CD4-positive, alpha-beta T cell (primary cell): ENCODE measurements at regions not wholly inside any gene's neighbourhood (a gene's known extent, or its start where the extent isn't known, plus 50 kb on each side); places are given as distances from the start of the nearest gene placed in this dataset.

Experiments used
- ATAC-seq: fragments of 200-7000 bp; cut with Tn5 transposase; one replicate; pipeline ENCODE4 v1.10.0; 2022; ENCODE audit warnings: mild to moderate bottlenecking; ENCODE audit not compliant: poor library complexity
- CTCF ChIA-PET: fragments of 350-600 bp; sonication (Branson Sonifier 250); formaldehyde crosslinking; loops from one replicate; lab custom pipeline; 2021; ENCODE audit warnings: antibody characterized with exemption, inconsistent platforms; lab: Charles Lee
- POLR2A ChIA-PET: fragments of 350-600 bp; sonication (Branson Sonifier 250); formaldehyde crosslinking; loops from one replicate; lab custom pipeline; 2021; ENCODE audit warnings: antibody characterized with exemption, inconsistent platforms; lab: Charles Lee
- DNase-seq, 14 experiments: peaks; one replicate each; pipeline ENCODE4 v3.0.0-alpha.2; 2013 to 2020; ENCODE audit warnings: mixed read lengths in 2 of 14
- H3K27ac ChIP-seq, 2 donors: one replicate each; pipeline versions ENCODE4 v1.5.1 to v1.7.0; 2013; ENCODE audit warnings: low read length in 2 of 2, low read depth in 1 of 2, mild to moderate bottlenecking in 1 of 2
- H3K27me3 ChIP-seq, 2 experiments: 1 replicate in 1 of 2; 2 replicates in 1 of 2; pipeline versions ENCODE4 v1.6.1 to v1.7.0; 2013; ENCODE audit warnings: low read length in 2 of 2, control low read depth in 1 of 2, mild to moderate bottlenecking in 1 of 2, moderate library complexity in 1 of 2; ENCODE audit not compliant: insufficient read depth in 2 of 2, control insufficient read depth in 1 of 2
- H3K36me3 ChIP-seq: one replicate; pipeline ENCODE4 v1.6.1; 2013; ENCODE audit warnings: low read length, control low read depth; ENCODE audit not compliant: insufficient read depth
- H3K4me1 ChIP-seq: one replicate; pipeline ENCODE4 v1.6.1; 2013; ENCODE audit warnings: low read length, control low read depth; ENCODE audit not compliant: insufficient read depth
- H3K4me3 ChIP-seq: one replicate; pipeline ENCODE4 v1.5.1; 2013; ENCODE audit warnings: mild to moderate bottlenecking, low read length, moderate library complexity
- H3K9me3 ChIP-seq, 2 experiments: 1 replicate in 1 of 2; 2 replicates in 1 of 2; pipeline versions ENCODE4 v1.6.1 to v1.7.0; 2013; ENCODE audit warnings: low read length in 2 of 2, mild to moderate bottlenecking in 2 of 2, control low read depth in 1 of 2, moderate library complexity in 1 of 2; ENCODE audit not compliant: control insufficient read depth in 1 of 2, insufficient read depth in 1 of 2
- H3K27ac Mint-ChIP-seq: one replicate; pipeline ENCODE4 v1.8.0; 2020; ENCODE audit warnings: mixed read lengths
- H3K27me3 Mint-ChIP-seq: one replicate; pipeline ENCODE4 v1.8.0; 2021; ENCODE audit warnings: mixed read lengths
- H3K36me3 Mint-ChIP-seq: one replicate; pipeline ENCODE4 v1.8.0; 2021; ENCODE audit warnings: low read depth, mixed read lengths
- H3K4me1 Mint-ChIP-seq: one replicate; pipeline ENCODE4 v1.8.0; 2021; ENCODE audit warnings: low read depth, mixed read lengths
- H3K4me3 Mint-ChIP-seq: one replicate; pipeline ENCODE4 v1.8.0; 2020; ENCODE audit warnings: mild to moderate bottlenecking, mixed read lengths
- H3K9me3 Mint-ChIP-seq: one replicate; pipeline ENCODE4 v1.8.0; 2020; ENCODE audit warnings: mixed read lengths
- CTCF ChIP-seq: fragments of 200-600 bp; IDR thresholded peaks from one replicate; pipeline ENCODE4 v1.8.0; 2022; ENCODE audit warnings: antibody characterized with exemption, mild to moderate bottlenecking
- intact Hi-C, 2 experiments: fragments of 100-400 bp; cut with DNase I in 1 of 2; cut with micrococcal nuclease in 1 of 2; formaldehyde crosslinking; loops; one replicate each; pipeline versions ENCODE4 v1.15.1 to v1.9.0; 2023 to 2025; cut with DNase I, micrococcal nuclease

- TF ChIP-seq CTCF: no peak
- DNase-seq (no peak), ATAC-seq (no peak)
- Mint-ChIP-seq H3K4me1 (no peaks in the 10 kb centered on the region), H3K9me3 (no peaks in the 10 kb centered on the region), H3K27me3 (peaks cover 5% of the 10 kb centered on the region), H3K27ac (no peak overlapping the region), H3K36me3 (no peaks in the 10 kb centered on the region), H3K4me3 (no peak overlapping the region)
- Histone ChIP-seq H3K27ac (no peak overlapping the region), H3K36me3 (no peaks in the 10 kb centered on the region), H3K9me3 (peaks cover 0 to 6% of the 10 kb centered on the region in 2 experiments), H3K4me3 (no peak overlapping the region), H3K4me1 (no peaks in the 10 kb centered on the region), H3K27me3 (peaks cover 0 to 4% of the 10 kb centered on the region in 2 experiments)
- CTCF ChIA-PET: no interaction called here
- POLR2A ChIA-PET: no interaction called here
- intact Hi-C loops: no loop called here
These were observed 197.2 kb downstream of the NXNL2 start for GRCh38 chr9:88732128-88732527.

GRCh38 chr9:88733651-88734421, 198.9 kb downstream of the NXNL2 start:
- Histone ChIP-seq H3K9me3 (peaks cover 0 to 6% of the 10 kb centered on the region in 2 experiments), H3K4me3 (no peak overlapping the region), H3K27me3 (peaks cover 0 to 4% of the 10 kb centered on the region in 2 experiments), H3K27ac (no peak overlapping the region), H3K36me3 (no peaks in the 10 kb centered on the region), H3K4me1 (no peaks in the 10 kb centered on the region)
- H3K36me3 Mint-ChIP-seq: no peaks in the 10 kb centered on the region
- no peaks in the 10 kb centered on the region for H3K4me1 Mint-ChIP-seq
- ChIA-PET POLR2A (no interaction called here), CTCF (no interaction called here)
- H3K27ac Mint-ChIP-seq: no peak overlapping the region
- intact Hi-C loops: no loop called here
- ATAC-seq (no peak), DNase-seq (no peak)
- no peaks in the 10 kb centered on the region for H3K9me3 Mint-ChIP-seq
- TF ChIP-seq CTCF: no peak
- peaks cover 3% of the 10 kb centered on the region for H3K27me3 Mint-ChIP-seq
- no peak overlapping the region for H3K4me3 Mint-ChIP-seq

GRCh38 chr9:88734527-88734926, 199.5 kb downstream of the NXNL2 start:
- H3K9me3 Mint-ChIP-seq: no peaks in the 10 kb centered on the region
- ATAC-seq (no peak), DNase-seq (no peak)
- TF ChIP-seq CTCF: no peak
- H3K36me3 Mint-ChIP-seq: no peaks in the 10 kb centered on the region
- H3K27me3 Mint-ChIP-seq: peaks cover 8% of the 10 kb centered on the region
- CTCF ChIA-PET: no interaction called here
- Histone ChIP-seq H3K36me3 (no peaks in the 10 kb centered on the region), H3K4me3 (no peak overlapping the region), H3K27me3 (peaks cover under 1 to 4% of the 10 kb centered on the region in 2 experiments), H3K4me1 (no peaks in the 10 kb centered on the region), H3K27ac (no peak overlapping the region), H3K9me3 (peaks cover 0 to 6% of the 10 kb centered on the region in 2 experiments)
- H3K4me1 Mint-ChIP-seq: no peaks in the 10 kb centered on the region
- POLR2A ChIA-PET: no interaction called here
- intact Hi-C loops: no loop called here
- H3K27ac Mint-ChIP-seq: no peak overlapping the region
- H3K4me3 Mint-ChIP-seq: no peak overlapping the region
